ENCODE measurements at regions not wholly inside any gene's neighbourhood (a gene's known extent, or its start where the extent isn't known, plus 50 kb on each side); places are given as distances from the start of the nearest gene placed in this dataset.

DNA sequence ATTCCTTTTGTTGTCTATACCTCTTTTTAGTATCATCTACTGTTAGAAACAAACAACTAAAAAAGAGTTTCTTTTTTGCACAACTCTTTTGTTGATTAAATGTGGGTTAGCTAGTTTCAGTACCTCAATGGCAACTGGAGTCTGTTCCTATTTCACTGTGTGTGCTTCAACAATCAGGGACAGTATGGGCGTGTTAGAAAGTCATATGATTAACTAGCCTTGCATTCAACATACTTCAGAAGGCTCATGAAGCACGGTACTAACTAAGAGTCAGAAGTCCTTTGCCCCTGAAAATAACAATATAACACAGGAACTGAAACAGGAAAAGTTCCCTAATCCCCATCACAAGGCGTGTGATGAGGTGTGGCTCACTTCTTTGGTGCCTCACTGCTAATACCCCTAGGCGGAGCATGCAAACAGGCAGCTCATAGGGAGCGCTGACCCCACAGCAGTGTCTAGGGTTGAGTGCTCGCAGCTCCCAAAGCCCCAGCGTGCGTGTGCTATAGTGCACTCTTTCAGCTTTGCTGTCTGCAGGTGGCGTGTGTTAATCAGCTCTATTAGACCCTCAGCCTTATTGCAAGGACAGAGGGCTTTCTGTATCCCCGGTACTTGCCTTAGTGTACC lies 203.1 kb upstream of the NDST3 start:
- TF ChIP-seq POLR2AphosphoS5 (IDR thresholded peaks at IDR 0.05; ENCODE audit: low read depth, low read length) (no peak), POLR2A (IDR thresholded peaks at IDR 0.05; ENCODE audit: low read depth, low read length) (no peak), TAF1 (IDR thresholded peaks at IDR 0.05; ENCODE audit: borderline replicate concordance, low read depth, low read length) (no peak)
- FAIRE-seq (no peak), DNase-seq (ENCODE audit: insufficient read length) (no peak)

DNA sequence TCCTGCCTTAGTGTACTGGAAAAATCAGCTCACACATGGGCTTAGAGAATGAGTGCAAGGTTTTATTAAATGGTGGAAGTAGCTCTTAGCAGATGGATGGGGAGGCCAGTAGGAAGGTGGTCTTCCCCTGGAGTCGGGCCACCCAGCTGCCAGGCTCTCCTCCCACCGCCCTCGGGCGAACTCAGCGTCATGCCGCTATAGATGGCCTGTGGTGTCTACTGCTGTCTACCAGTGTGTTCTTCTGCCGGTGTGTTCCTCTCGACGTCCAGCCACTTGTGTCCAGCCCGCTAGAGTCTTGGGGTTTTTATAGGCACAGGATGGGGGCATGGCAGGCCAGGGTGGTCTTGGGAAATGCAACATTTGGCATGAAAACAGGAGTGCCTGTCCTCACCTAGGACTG lies 198.7 kb upstream of the NDST3 start:
- DNase-seq (ENCODE audit: insufficient read length): no peak
- TF ChIP-seq POLR2AphosphoS5 (IDR thresholded peaks at IDR 0.05; ENCODE audit: low read depth, low read length) (no peak), POLR2A (IDR thresholded peaks at IDR 0.05; ENCODE audit: low read depth, low read length) (no peak)
- FAIRE-seq: no peak

DNA sequence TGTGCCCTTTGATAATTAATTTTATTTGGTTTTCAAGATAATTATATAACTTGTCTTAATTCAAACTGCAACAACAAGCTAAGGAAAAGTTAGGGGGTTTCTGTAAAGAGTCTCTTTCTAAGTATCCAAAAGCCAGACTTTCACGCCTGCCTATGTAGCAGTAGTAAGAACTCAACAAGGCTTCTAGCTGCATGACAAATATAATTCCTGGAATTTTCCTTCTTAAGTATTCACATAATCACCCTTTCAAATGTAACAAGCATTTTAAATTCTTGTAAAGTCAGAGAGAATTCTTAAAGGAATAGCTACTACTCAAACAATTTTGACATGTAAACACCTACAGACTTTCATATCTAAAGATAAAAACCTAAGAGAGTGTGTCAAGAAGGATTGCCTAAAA lies 189.7 kb upstream of the NDST3 start:
- no peak for FAIRE-seq
- TF ChIP-seq POLR2AphosphoS5 (IDR thresholded peaks at IDR 0.05; ENCODE audit: low read depth, low read length) (no peak), TAF1 (IDR thresholded peaks at IDR 0.05; ENCODE audit: borderline replicate concordance, low read depth, low read length) (no peak), POLR2A (IDR thresholded peaks at IDR 0.05; ENCODE audit: low read depth, low read length) (no peak)
- no peak for DNase-seq (ENCODE audit: insufficient read length)

GRCh38 chr4:117845270-117845669 lies 189.0 kb upstream of the NDST3 start:
- no peak for FAIRE-seq
- TF ChIP-seq POLR2A (IDR thresholded peaks at IDR 0.05; ENCODE audit: low read depth, low read length): no peak
- TF ChIP-seq POLR2AphosphoS5 (IDR thresholded peaks at IDR 0.05; ENCODE audit: low read depth, low read length): no peak
- no peak for TF ChIP-seq TAF1 (IDR thresholded peaks at IDR 0.05; ENCODE audit: borderline replicate concordance, low read depth, low read length)
- no peak for DNase-seq (ENCODE audit: insufficient read length)

- TF ChIP-seq TAF1 (IDR thresholded peaks at IDR 0.05; ENCODE audit: borderline replicate concordance, low read depth, low read length) (no peak), POLR2AphosphoS5 (IDR thresholded peaks at IDR 0.05; ENCODE audit: low read depth, low read length) (no peak), POLR2A (IDR thresholded peaks at IDR 0.05; ENCODE audit: low read depth, low read length) (no peak)
- FAIRE-seq (no peak), DNase-seq (ENCODE audit: insufficient read length) (no peak)
Measured at GRCh38 chr4:117847849-117848248, 186.4 kb upstream of the NDST3 start.

GRCh38 chr4:117868201-117868600 lies 166.1 kb upstream of the NDST3 start:
- no peak for FAIRE-seq

DNA sequence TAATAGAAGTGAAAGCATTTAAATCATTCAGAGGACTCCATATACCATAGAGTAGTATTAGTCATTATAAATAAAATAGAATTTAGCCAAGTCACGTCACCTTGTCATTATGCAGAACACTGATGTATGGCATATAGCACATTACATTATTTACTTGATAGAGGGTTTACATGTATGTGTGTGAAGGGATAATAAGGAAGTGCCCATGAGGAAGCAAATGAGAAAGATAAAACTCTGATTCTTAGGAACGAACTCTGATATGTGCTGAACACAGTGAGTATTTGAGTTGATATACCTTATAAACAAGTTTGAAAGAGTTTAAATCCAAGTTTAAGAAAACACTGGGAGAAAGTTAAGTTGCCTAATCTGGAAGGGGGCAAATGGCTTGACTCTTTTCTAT lies 160.5 kb upstream of the NDST3 start:
- TF ChIP-seq POLR2AphosphoS5 (IDR thresholded peaks at IDR 0.05; ENCODE audit: low read depth, low read length) (no peak), POLR2A (IDR thresholded peaks at IDR 0.05; ENCODE audit: low read depth, low read length) (no peak), TAF1 (IDR thresholded peaks at IDR 0.05; ENCODE audit: borderline replicate concordance, low read depth, low read length) (no peak)
- FAIRE-seq: no peak
- no peak for DNase-seq (ENCODE audit: insufficient read length)

More at GRCh38 chr4:117868201-117868600, 166.1 kb upstream of the NDST3 start:
- TF ChIP-seq TAF1 (IDR thresholded peaks at IDR 0.05; ENCODE audit: borderline replicate concordance, low read depth, low read length) (no peak), POLR2A (IDR thresholded peaks at IDR 0.05; ENCODE audit: low read depth, low read length) (no peak), POLR2AphosphoS5 (IDR thresholded peaks at IDR 0.05; ENCODE audit: low read depth, low read length) (no peak)
- DNase-seq (ENCODE audit: insufficient read length): no peak

- no peak for DNase-seq (ENCODE audit: insufficient read length)
- FAIRE-seq: no peak
- TF ChIP-seq TAF1 (IDR thresholded peaks at IDR 0.05; ENCODE audit: borderline replicate concordance, low read depth, low read length) (no peak), POLR2AphosphoS5 (IDR thresholded peaks at IDR 0.05; ENCODE audit: low read depth, low read length) (no peak), POLR2A (IDR thresholded peaks at IDR 0.05; ENCODE audit: low read depth, low read length) (no peak)
Measured at GRCh38 chr4:117874216-117874615, 160.1 kb upstream of the NDST3 start.

GRCh38 chr4:117889978-117890377 lies 144.3 kb upstream of the NDST3 start:
- TF ChIP-seq POLR2A (IDR thresholded peaks at IDR 0.05; ENCODE audit: low read depth, low read length): no peak
- TF ChIP-seq POLR2AphosphoS5 (IDR thresholded peaks at IDR 0.05; ENCODE audit: low read depth, low read length): no peak
- no peak for TF ChIP-seq TAF1 (IDR thresholded peaks at IDR 0.05; ENCODE audit: borderline replicate concordance, low read depth, low read length)
- FAIRE-seq (no peak), DNase-seq (ENCODE audit: insufficient read length) (no peak)

DNA sequence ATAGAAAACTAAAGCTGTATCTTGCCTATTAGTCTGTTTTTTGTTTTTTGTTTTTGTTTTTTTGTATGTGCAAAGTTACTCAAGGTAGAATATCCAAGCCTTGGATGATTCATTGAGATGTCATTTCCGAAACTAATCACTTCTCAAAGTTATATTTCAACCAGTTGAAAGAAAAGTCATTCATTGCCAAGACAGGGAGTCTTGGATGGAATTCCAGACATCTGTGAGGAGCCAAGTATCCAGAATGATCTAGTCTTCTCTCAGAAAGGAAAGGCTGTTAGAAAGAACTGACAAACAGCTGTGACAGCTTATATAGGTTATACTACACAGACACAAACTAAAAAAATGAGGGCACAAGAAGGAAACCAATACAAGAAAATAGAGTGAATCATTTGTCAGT lies 141.1 kb upstream of the NDST3 start:
- DNase-seq (ENCODE audit: insufficient read length) (no peak), FAIRE-seq (no peak)
- no peak for TF ChIP-seq POLR2AphosphoS5 (IDR thresholded peaks at IDR 0.05; ENCODE audit: low read depth, low read length)

GRCh38 chr4:117898496-117898895 lies 135.8 kb upstream of the NDST3 start:
- no peak for FAIRE-seq
- no peak for DNase-seq (ENCODE audit: insufficient read length)
- TF ChIP-seq TAF1 (IDR thresholded peaks at IDR 0.05; ENCODE audit: borderline replicate concordance, low read depth, low read length): no peak
- no peak for TF ChIP-seq POLR2A (IDR thresholded peaks at IDR 0.05; ENCODE audit: low read depth, low read length)
- no peak for TF ChIP-seq POLR2AphosphoS5 (IDR thresholded peaks at IDR 0.05; ENCODE audit: low read depth, low read length)

GRCh38 chr4:117900832-117901231 lies 133.5 kb upstream of the NDST3 start:
- no peak for TF ChIP-seq POLR2A (IDR thresholded peaks at IDR 0.05; ENCODE audit: low read depth, low read length)
- no peak for TF ChIP-seq POLR2AphosphoS5 (IDR thresholded peaks at IDR 0.05; ENCODE audit: low read depth, low read length)
- TF ChIP-seq TAF1 (IDR thresholded peaks at IDR 0.05; ENCODE audit: borderline replicate concordance, low read depth, low read length): no peak
- FAIRE-seq (no peak), DNase-seq (ENCODE audit: insufficient read length) (no peak)

DNA sequence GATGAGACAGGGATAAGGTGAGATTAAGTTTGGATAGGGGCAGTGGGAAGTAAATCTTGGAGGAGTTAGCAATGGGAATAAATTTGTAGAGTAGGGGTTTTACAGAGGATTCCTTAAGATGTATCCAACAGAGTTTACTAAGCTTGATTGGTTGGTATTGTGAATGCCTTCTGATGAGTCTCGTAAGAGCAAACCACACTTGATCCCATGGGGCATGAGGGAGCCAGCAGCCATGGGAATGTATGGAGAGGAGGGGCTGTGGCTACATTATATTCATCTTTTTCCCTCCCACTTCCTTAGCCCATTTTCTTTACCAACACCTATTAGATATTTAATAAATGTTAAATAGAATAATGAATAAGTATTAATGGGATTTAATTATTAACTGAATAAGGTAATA lies 126.6 kb upstream of the NDST3 start:
- FAIRE-seq (no peak), DNase-seq (ENCODE audit: insufficient read length) (no peak)
- no peak for TF ChIP-seq TAF1 (IDR thresholded peaks at IDR 0.05; ENCODE audit: borderline replicate concordance, low read depth, low read length)
- no peak for TF ChIP-seq POLR2AphosphoS5 (IDR thresholded peaks at IDR 0.05; ENCODE audit: low read depth, low read length)
- no peak for TF ChIP-seq POLR2A (IDR thresholded peaks at IDR 0.05; ENCODE audit: low read depth, low read length)
